GM18520 (cell line): ENCODE measurements at regions not wholly inside any gene's neighbourhood (a gene's known extent, or its start where the extent isn't known, plus 50 kb on each side); places are given as distances from the start of the nearest gene placed in this dataset.
"Not testable (repeated sequence)": the region's sequence is repeated elsewhere in the genome, so short reads cannot be mapped to it uniquely, and the experiment has no call there.

Source experiments
- ATAC-seq: cut with Tn5 transposase; IDR thresholded peaks from one replicate; pipeline ENCODE4 v1.9.1; 2021; ENCODE audit not compliant: unreplicated experiment

DNA sequence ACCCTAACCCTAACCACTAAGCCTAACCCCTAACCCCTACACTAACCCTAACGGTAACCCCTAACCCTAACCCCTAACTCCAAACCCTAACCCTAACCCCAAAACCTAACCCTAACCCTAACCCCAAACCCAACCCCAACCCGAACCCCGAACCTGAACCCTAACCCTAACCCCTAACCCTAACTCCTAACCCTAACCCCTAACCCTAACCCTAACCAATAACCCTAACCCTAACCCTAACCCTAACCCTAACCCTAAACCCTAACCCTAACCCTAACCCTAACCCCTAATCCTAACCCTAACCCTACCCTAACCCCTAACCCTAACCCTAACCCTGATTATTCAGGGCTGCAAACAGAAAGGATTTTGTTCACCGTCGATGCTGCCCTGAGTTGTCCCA, 144.6 kb upstream of the DUSP22 start:
- ATAC-seq = not testable (repeated sequence)

- peak; percentile 86 for ATAC-seq
These were observed 144.0 kb upstream of the DUSP22 start for GRCh38 chr6:148051-148984.

DNA sequence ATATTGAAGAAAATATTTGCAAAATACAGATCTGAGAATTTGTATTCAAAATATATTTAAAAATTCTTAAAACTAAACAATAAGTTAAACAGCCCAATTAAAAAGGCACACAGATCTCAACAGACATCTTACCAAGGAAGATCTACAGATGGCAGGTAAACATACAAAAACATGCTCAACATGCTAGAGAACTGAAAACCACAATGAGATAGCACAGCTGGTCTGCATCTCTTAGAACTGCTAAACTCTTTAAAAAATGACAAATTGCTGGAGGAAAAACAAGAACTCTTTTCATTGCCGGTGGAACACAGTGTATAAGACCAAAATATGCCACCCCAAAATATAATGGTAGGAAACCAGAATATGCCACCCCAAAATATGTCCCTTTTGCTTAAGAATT, 142.1 kb upstream of the DUSP22 start:
- ATAC-seq = not testable (repeated sequence)

DNA sequence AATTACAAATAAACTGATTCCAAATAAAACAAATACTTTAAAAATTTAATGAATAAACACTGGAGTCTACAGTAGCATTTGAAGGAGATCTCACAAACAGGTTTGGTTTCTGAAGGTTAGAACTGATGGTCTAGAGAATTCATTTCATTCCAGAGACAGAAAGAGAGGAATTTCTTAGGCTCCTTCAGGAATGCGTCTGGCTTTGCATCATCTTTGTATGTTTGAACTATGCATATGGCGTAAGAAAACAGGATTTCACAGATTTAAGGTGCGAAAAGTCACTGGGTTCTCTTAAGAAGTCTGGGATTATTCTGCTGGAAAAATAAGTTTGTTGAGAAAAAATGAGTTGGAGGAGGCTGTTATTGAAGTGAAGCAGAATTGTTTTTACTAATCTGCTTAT, 139.9 kb upstream of the DUSP22 start:
- not testable (repeated sequence) for ATAC-seq

GRCh38 chr6:153026-153425, 139.3 kb upstream of the DUSP22 start:
- not testable (repeated sequence) for ATAC-seq

DNA sequence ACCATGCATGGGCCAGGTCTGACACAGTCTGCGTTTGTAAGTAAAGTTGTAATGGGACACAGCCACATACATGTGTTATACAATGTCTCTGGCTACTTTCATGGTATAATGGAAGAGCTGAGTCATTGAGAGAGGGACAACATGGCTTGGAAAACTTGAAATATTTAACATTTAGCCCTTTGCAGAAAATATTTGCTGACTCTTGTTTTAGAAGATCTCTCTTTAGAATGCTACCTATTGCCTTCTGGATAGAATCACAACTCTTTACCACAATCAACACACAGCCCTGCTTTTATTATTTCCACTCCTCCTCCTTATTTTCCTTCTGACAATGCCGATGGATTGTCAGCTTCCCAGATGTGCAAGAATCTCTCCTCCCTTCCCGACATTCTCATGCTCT, 138.4 kb upstream of the DUSP22 start:
- ATAC-seq = not testable (repeated sequence)

- ATAC-seq = not testable (repeated sequence)
These were observed 137.8 kb upstream of the DUSP22 start for GRCh38 chr6:154321-155092.

- ATAC-seq = no peak
These were observed 136.3 kb upstream of the DUSP22 start for GRCh38 chr6:156010-156409.

GRCh38 chr6:156441-157140, 135.7 kb upstream of the DUSP22 start:
- not testable (repeated sequence) for ATAC-seq

- ATAC-seq = not testable (repeated sequence)
These were observed 135.1 kb upstream of the DUSP22 start for GRCh38 chr6:157176-157575.

DNA sequence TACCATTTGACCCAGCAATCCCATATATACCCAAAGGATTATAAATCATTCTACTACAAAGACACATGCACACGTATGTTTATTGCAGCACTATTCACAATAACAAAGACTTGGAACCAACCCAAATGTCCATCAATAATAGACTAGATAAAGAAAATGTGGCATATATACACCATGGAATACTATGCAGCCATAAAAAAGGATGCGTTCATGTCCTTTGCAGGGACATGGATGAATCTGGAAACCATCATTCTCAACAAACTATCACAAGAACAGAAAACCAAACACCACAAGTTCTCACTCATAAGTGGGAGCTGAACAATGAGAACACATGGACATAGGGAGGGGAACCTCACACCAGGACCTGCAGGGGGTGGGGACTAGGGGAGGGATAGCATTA, 130.6 kb upstream of the DUSP22 start:
- not testable (repeated sequence) for ATAC-seq

DNA sequence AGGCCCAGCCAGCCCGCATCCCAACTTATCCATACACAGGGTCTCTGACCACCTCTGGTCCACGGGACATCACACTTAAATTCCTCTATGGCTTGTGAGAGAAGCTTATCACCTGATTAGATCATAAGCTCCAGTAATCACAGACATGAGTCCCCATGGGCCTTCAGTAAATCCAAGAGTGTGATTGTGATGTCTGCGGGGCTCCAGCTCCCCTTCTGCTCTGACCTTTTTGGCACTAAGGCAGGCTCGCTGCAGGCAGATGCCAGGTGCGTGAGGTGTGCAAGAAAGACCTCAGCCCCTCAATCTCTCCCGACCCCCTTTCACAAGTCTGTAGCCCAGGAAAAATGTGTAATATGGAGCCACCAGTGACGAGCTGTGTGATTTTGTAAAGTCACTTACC, 127.6 kb upstream of the DUSP22 start:
- no peak for ATAC-seq

- no peak for ATAC-seq
These were observed 127.0 kb upstream of the DUSP22 start for GRCh38 chr6:165263-165662.

GRCh38 chr6:165906-166305, 126.4 kb upstream of the DUSP22 start:
- ATAC-seq = no peak

DNA sequence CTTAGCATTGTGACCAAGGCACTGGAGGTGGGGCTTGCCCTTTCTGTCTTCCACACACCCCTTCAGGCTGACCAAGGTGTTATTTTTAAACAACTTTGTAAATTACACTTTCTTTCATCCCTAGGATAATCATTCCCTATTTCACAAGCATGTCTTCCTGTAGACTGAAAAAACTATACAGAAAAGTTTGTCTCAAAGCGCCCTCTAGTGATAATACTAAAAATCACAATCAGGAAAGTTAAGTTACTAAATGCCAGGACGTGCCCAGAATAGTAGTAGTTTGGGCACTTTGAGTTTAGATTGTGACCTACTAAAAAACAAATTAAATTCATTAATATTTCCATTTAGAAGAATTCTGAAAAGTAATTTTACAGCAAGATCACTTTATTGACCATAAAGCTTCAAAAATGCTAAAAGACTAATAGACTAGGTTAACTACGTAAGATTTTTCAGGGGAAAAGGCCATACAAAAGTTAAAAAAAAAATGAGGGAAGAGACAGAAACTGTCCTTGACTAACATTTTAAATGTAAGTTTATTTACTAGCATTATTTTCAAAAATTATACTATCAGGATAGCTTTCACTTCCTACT, 123.3 kb upstream of the DUSP22 start:
- ATAC-seq = no peak

- no peak for ATAC-seq
These were observed 118.3 kb upstream of the DUSP22 start for GRCh38 chr6:174036-174435.

GRCh38 chr6:175680-176079, 116.6 kb upstream of the DUSP22 start:
- ATAC-seq = no peak

DNA sequence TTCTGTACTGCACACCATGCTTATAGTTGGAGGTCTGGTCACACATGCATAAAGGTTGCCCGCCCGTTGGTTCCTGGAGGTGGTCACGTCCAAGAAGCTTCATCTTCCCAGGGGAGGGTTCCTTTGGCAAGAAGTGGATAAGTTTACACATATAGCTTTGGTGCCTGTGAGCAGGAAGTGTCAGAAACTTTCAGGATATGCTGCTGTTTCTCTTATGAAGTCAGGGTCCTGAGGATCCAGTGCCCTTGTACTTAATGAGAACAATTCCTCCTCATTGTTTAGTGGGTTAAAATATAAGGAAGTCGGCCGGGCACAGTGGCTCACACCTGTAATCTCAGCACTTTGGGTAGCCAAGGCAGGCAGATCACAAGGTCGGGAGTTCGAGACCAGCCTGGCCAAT, 115.5 kb upstream of the DUSP22 start:
- no peak for ATAC-seq

DNA sequence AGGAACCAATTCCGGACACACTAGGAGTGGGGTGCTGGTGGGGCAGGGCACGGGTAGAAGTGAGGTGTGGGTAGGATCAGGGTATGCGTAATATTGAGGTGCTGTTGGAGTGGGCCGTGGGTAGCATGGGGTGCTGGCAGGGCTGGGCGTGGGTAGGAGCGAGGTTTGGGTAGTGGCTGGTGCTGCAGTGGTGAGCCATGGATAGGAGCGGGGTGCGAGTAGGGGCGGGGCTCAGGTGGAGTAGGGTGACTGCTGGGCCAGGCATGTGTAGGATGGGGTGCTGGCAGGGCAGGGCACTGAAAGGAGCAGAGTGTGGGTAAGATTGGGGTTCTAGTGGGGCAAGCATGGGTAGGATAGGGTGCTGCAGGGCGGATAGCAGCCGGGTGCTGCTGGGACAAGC, 114.2 kb upstream of the DUSP22 start:
- ATAC-seq = no peak

GRCh38 chr6:178929-179328, 113.4 kb upstream of the DUSP22 start:
- not testable (repeated sequence) for ATAC-seq

DNA sequence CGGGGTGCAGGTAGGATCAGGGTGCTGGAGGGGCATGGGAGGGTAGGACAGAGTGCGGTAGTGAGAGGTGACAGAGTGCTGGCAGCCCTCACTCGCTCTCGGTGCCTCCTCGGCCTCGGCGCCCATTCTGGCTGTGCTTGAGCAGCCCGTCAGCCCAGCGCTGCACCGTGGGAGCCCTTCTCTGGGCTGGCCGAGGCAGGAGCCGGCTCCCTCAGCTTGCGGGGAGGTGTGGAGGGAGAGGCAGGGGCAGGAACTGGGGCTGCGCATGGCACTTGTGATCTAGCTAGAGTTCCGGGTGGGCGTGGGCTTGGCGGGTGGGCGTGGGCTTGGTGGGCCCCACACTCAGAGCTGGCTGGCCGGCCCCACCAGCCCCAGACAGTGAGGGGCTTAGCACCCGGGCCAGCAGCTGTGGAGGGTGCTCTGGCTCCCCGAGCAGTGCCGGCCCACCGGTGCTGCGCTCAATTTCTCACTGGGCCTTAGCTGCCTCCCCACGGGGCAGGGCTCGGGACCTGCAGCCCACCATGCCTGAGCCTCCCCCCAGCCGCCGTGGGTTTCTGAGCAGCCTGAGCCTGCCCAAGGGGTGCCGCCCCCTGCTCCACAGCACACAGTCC, 112.8 kb upstream of the DUSP22 start:
- ATAC-seq = no peak
